HUDEP-2 (cell line): ENCODE measurements at regions not wholly inside any gene's neighbourhood (a gene's known extent, or its start where the extent isn't known, plus 50 kb on each side); places are given as distances from the start of the nearest gene placed in this dataset.
A peak's percentile ranks its signal among the peaks of the same experiment; 100 is the strongest.
"Not testable (repeated sequence)": the region's sequence is repeated elsewhere in the genome, so short reads cannot be mapped to it uniquely, and the experiment has no call there.

Source experiments
- DNase-seq, 76 experiments: peaks; one replicate each; lab custom pipeline; 2025; ENCODE audit not compliant: unreplicated experiment in 76 of 76; lab: John Stamatoyannopoulos, UW

DNA sequence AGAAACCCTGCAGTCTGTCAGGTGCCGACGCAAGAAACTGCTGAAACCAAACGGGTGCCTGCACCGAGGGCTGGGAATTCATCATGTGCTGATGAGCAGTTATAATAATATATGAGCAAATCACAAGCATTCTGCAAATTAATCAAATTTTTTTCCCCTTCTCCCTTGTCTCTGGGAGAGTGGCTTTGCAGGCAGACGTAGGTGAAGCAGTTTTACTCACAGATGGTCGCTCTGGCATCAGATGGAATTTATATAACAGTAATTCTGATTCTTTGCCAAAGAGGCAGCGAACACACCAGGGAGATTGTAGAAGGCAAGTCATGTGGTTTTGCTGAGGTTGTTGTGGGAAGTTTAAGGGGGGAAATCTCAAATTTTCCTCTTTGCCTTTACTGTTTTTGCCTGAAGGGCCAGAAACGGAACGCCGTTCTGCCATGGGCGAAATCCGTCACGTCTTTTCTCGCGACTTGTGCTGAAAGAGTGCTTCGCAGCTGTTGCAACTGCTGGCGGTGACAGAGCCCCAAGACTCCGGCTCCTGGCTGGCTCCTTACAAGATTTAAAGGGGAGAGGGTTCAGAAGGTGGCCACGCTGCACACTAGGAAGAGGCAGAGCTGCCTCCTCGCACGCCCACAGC, 320.1 kb downstream of the ZNF536 start:
- DNase-seq, result no peak

DNA sequence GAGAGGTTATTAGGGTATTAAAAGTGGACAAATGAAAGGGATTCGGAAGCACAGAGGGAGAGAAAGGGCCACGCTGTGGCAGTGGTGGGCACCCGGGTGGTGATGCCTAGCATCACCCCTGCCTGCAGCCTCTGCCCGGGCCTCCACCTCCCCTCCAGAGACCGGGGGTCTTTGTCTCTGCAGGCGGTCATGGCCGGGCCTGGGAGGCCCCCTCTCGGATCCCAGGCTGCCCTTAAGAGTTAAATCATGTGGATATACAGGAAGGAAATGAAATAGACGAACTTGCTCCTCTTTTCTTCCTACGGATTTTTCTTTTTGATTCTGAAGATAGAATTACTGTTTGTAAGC, 319.6 kb downstream of the ZNF536 start:
- no peak for DNase-seq

DNA sequence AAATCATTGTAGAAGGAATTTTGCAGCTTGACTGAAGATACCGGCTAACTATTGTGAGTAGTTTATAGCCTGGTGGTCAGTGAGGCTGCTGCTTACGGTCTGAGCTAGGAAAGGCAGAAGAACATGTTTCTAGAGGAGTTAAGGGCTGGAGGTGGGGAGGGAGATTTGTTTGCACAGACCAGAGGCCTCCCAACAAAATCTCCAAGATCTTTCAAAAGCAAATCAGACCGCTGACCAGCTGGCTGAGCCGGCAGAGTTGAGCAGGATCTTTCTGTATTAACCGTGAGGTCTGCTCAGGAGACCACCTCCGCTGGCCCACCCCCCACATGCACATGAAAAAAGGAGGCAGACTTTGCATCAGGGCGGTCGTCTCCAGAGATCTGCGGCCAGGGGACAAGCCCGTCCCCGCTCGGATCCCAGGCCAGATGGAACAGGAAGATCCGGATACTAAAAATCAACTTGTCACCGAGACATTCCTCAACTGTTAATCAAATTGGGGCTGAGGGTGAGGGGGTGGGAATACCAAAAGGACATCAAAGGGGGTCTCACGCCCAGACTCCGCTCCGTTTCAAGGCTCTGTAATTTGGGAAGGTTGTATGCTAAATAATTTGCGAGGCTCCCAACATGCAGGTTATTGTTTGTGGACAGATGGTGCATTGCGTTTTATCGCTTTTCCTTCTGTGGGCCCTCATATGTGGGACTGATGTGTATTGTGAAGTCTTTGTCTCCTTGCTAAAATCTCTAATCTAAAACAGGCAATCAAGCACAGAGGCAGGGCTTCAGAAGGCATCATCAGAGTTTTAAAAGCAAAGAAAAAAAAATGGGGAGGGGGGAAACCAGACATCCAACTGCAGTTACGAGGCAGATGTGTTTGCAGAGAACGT, 319.0 kb downstream of the ZNF536 start:
- no peak for DNase-seq

DNA sequence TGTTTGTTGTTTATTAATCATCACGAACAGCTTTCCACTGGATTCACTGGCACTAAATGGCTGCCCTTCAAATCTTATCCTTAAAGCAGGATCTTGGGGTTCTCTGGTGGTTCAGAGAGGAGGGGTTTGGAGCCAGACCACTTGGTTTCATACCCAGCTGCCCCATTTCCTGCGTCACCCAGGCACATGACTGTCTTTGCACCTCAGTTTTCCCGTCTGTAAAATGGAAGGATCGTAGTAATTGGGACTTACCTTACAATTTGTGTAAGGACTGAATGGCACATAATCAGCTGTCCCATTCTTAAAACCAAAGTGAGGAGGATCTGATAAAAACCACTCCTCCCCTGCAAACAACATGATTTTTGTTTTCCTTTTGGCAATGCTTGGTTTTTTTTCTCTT, 318.3 kb downstream of the ZNF536 start:
- no peak for DNase-seq

DNA sequence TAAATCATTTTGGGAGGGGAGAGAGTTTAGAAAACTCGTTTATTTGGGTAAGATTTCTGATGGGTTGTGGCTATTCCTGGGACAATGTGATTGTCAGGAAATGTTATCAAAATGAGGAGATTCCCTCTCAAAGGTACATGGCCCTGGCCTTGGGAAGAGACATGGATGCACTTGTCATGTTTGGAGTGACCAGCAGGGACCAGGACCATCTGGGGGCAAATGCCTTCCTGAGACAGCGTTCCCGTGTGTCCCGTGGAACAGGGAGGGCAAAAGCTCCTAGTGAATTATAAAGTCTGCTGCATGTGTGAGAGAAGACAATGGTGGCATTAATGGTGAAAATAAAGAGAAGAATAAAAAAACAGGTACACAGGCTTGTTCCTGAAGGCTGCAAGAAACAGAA, 317.3 kb downstream of the ZNF536 start:
- no peak for DNase-seq

DNA sequence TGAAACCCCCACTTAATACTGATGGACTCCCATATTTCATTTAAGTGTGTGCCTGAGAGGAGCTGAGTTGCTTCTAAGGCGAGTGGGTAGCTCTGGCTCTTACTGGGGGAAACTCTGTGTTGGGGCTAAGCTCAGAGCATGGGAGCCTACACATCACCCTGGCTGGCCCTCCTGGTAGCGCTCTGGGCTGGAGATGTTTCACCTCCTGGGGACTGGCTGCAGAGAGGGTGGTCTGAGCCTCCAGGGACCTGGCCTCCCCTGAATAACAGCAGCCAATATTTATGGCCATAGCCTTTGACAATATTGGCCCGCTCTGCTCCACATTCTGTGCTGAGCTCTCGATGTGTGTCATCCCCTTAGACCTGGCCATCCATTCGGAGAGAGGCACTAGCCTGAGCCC, 316.5 kb downstream of the ZNF536 start:
- DNase-seq, result no peak

DNA sequence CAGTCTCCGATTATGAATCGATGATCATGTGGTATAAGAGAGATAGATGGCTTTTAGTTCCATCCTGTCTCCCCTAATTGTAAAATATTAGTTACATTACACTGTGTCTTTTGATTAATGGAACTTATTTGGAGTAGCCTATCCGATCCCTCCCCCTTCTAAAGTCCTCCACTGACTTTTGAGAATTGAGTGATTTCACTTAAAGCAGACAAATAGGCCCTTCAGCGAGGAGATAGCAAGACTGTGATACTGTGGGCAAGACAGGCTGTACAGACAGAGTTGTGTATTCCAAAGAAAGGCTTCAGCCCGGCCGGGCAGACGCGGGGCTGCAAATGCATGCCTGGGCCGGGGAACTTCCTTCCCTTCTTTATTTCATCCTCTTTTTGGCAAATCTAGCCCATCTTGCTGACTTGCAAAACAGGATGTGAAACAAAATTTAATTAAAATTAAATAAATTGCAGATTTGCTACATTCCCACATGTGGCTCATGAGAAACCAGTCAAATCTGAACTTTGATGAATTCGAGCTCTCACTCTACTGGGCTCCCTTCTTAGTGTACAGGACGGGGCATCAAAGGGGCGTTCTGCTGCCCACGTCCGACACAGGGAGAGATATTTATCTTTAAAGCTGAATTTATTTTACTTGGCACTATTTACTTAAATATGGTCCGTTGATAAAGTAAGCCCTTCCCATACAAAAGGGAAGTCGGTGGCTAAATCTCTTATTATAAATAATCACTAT, 314.8 kb downstream of the ZNF536 start:
- no peak for DNase-seq

DNA sequence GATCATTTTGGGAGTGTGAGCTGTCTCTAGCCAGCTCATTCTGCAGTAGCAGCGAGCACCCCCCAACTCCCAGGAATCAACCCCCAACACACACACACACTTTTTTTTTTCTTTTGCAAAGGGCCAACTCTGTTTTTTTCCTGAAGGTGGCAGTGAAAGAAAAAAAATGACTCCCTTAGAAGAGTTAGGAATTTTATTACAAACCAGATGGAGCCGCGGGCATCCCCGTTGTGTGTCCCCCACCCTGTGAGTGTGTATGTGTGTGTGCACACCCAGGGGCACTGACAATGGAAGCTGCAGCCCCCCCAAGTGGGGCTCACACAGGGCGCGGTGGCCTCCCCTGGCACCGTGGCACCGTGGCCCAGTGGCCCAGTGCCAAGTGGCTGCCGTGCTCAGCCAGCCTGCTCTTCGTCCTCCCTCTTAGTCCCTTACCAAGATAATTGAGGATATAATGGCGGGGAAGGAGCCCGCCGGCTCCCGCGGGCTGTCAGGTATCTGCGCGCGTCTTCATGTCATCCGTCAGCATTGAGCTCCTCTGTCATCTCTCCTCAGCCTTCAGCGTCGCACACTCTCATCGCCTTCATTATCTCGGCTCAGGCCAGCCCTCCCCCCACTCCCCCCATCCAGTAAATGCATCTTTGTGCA, 314.1 kb downstream of the ZNF536 start:
- DNase-seq, result no peak

DNA sequence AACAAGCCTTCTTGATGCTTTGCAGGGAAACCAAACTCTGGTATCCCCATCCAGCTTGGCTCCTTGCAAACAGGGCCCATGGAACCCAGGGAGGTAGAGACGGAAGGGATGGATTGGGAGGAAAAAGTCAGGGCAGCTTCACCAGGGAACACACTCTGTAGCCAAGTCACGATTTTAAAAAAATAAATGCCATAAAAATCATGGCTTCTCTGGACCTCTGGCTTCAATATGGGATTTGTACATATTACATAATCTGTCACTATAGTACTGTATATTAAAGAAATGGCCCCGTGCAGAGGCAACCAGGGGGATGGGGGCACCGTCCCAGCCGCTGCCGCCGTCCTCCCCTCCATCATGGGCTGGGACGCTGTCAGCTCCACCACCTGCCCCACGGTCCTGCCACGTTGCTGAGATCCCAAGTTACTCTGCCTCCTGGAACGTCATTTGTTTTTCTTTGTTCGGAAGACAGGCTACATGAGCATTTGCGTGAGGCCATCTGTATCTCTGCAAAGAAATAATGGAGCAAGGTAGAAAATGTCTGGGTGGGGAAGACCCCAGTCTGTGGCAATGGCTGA, 313.3 kb downstream of the ZNF536 start:
- DNase-seq, result no peak

DNA sequence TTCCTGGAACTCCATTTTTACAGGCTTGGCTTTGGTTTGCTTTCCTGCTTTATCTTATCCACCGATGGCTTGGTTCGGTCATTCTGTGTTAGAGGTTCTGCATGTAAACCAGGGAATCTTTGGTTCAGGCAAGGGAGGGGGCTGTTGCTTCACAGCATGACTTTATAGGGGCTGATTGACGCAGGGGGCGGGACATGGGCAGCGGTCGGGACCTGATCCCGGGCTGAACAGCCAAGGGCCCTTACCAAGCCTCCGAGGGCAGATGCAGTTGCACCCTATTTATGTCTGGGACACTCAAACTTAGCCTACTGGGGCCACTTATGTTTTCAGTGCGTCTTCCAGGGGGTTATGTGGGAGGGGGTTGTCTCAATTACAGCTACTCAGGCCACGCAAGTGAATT, 312.4 kb downstream of the ZNF536 start:
- DNase-seq, result no peak

DNA sequence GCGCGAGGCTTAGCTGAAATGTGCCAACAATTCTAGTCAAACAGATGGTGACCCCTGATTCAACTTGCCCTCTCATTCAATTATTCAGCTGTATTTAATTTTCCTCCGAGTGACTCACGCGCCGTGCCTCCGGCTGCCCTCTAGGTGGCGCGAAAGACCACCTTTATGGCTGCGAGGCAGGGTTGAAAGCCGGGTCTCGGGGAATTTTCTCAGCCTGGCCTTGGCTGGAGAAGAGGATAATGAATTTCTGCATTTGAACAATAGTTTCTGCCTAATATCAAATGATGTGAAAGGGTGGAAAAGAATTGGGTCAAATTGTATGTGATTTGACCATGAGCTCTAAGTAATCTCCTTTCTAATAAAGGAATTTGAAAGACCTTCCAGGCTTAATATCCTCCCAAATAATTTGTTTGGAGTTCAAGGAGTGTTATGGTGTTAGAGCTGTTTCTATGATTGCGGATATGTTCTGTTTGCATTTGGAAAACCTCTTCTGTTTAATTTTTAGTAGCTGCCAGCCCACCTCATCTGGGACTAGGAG, 310.9 kb downstream of the ZNF536 start:
- DNase-seq, result peak in 45 of 76 experiments; percentile 6 to 74 (median 36)

DNA sequence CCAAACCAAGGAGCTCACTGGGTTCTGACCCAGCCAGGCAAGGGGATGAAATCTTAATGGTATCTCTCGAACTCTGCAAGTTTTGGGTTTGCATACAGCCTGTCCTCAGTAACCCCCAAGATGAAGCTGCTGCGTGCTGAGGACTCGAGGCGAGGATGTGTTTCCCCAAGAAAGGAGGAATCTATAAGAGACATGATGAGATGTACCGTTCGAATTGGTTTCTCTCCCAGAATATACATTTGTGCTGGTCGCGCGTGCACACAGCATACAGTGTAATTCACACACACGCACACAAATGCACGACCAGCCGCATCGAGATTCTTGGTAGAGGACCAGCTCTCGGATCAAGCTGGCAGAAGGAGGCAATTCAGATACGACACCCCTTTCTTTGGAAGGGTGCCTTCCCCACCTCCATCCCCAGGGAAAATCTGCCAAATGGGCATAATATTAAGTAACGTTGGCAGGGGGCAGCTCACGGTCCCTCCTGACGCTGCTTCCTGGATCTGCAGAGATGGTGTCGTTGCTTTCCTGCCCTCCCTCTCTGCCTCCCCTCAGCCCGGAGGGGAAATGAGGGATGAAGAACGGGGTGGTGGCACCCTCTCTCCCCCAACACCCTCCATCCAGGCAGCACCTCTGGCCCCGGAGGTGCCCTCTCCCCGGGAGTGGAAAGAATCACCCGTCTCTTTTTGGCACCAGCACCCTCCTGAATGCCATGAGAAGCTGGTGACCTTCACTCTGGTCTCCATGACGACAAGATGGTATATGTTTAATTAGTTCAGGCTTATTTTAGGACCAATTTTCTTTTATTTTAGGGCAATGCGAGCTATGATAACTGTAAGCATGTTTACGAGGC, 310.2 kb downstream of the ZNF536 start:
- DNase-seq, result no peak

DNA sequence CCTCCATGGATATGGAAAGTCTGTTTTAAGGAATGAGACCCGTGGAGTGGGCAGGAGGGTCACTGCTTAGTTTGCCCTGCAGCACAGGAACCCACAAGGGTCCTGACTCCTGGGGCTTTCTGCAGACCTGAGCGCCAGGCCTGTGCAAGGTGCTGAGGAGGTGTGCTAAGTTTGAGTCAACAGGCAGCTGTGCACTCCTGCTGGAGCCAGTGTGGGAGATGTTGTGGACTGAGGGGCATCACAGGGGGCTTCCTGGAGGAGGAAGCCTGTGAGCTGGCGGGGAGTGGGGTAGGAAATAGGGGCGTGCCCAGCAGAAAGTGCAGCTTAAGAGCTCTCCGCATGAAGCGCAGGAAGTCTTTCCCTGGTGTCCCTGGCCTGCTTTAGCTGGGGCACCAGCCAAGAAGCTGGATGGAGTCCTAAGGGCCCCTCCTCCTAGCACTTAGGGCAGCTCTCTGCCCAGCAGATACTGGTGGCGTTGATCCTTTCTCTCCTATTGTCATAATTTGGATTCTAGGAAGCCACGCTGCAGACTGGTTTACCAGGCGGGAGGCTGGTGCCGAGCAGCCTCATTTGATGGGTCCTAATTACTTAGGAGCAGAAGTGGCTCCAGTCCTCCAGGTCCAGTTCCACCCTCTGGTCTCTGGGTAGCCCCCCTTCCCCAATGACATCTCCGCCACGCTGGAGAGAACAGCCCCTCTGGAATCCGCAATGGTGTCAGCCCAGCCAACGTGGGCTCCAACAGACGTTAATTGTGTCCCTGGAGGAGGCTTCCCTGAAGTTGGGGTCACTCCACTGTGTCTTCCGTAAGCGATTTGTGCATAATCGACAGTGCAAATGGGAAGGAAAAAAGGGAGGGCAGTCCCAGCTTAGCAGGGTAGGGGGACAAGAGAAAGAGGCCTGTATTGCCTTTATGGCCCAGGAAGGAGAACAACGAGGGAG, 309.2 kb downstream of the ZNF536 start:
- DNase-seq, result no peak

DNA sequence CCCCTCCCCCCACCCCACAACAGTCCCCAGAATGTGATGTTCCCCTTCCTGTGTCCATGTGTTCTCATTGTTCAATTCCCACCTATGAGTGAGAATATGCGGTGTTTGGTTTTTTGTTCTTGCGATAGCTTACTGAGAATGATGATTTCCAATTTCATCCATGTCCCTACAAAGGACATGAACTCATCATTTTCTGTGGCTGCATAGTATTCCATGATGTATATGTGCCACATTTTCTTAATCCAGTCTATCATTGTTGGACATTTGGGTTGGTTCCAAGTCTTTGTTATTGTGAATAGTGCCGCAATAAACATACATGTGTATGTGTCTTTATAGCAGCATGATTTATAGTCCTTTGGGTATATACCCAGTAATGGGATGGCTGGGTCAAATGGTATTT, 308.2 kb downstream of the ZNF536 start:
- DNase-seq, result not testable (repeated sequence)

DNA sequence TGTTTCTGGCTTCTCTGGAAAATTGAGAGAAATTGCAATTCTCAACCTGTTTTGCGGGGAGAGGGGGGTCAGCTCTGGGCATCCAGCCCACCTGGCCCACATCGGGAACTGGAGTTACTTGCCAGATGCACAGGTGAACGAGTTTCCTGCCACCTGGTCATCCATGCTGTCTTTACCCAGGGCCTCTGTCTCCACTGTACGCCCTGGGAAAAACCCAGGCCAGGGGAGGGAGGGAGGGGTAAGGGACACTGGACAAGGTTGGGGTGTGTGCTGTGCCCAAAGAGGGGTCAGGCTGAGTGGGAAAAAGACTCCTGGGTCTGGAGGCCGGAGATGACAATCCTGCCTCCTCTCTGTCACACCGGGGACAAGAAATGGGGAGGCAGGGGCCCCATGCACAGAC, 307.6 kb downstream of the ZNF536 start:
- DNase-seq, result no peak

DNA sequence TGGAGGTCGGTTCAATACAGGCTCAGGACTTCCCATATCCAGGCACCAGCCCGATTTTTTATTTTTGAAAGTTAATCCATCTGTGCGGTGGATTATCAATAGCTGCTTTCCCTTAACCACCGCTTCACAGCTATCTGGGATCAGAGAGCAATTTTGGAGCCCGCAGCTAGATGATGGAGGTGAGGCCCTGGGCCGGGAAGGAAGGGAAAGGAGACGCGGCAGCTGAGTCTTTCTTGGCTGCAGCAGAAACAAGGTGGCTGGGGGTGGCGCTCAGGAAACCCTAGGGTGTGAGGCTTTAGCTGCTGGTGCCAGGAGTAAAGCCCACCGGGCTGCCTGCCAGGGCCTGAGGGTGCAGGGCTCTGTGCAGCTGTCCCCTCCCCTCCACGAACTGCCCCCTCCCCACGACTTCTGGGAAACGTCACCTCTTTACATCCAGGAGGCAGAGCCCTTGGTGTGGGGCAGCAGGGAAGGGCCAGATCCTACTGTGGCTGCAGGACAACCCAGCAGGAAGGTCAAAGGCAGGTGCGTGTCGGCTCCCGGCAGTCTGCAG, 307.0 kb downstream of the ZNF536 start:
- DNase-seq, result no peak

DNA sequence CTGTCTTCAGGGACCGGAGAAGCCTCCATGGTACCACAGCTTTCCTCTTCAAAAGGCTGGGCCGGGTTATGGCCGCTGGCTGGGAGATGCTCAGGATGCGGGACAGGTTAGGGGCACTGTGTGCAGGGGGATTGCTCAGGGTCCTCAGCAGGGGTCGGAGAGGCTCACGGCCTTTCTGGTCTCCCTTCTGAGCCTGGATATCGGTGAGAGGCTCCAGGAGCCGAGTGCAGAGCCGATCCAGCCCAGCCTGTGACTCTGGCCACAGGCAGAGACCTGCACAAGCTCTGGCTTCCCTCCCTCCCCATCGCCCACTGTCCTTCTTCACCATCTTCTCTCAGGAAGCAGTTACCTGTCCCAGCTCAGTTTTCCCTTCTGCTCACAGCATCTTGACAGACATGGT, 306.0 kb downstream of the ZNF536 start:
- no peak for DNase-seq

DNA sequence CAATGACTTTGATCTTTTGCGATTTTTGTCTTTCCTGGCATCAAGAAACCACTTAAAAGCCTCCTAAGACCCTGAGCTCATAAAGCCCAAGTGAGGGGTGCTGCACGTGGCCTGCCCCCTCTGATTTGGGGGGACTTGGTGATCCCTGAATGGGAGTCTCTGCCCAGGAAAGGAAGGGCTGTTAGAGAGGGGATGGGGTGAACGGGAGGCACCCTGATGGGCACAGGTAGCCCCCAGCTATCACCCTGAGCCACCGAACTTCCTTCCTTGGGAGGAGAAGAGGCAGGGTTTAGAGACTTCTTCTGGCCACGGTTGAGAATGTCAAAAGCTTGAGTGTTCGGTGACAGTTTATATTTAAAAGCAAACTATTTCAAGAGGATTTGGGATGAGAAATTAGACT, 305.5 kb downstream of the ZNF536 start:
- no peak for DNase-seq
